GM19455 (cell line): ENCODE measurements at regions not wholly inside any gene's neighbourhood (a gene's known extent, or its start where the extent isn't known, plus 50 kb on each side); places are given as distances from the start of the nearest gene placed in this dataset.
A peak's percentile ranks its signal among the peaks of the same experiment; 100 is the strongest.

Source experiments
- ATAC-seq: cut with Tn5 transposase; IDR thresholded peaks from one replicate; pipeline ENCODE4 v1.9.1; 2021; ENCODE audit not compliant: unreplicated experiment

DNA sequence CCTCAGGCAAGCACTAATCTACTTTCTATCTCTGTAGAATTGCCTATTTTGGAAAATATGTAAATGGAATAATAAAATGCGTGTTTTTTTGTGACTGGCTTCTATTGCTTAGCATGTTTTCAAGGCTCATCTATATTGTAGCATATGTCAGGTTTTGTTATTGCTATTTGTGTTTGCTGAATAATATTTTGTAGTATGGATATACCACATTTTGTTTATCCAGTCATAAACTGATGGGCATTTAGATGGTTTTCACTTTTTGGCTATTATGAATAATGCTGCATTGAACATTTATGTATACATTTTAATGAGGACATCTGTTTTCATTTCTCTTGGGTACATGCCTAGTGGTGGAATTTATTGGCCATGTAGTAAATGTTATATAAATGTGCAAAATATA lies 183.3 kb upstream of the ZP4 start:
- no peak for ATAC-seq

DNA sequence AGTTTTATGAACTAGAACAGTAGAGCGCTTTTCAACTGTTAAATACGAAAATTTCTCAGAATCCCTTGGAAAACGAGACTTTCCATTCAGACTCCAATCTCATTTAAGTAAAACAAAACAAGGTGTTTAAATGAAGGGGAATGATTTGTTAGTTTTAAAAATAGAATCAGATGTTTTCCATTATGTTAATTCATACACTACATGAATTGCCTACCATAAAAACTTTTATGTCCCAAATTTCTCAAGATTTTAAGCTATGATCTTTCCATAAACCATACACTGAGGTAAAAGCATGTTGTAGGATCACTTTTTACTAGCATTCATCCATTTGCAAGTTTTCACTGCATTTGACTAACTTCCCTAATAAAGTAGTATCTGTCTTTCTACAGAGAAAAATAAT lies 180.3 kb upstream of the ZP4 start:
- no peak for ATAC-seq

- no peak for ATAC-seq
Measured at GRCh38 chr1:238063454-238063853, 172.7 kb upstream of the ZP4 start.

DNA sequence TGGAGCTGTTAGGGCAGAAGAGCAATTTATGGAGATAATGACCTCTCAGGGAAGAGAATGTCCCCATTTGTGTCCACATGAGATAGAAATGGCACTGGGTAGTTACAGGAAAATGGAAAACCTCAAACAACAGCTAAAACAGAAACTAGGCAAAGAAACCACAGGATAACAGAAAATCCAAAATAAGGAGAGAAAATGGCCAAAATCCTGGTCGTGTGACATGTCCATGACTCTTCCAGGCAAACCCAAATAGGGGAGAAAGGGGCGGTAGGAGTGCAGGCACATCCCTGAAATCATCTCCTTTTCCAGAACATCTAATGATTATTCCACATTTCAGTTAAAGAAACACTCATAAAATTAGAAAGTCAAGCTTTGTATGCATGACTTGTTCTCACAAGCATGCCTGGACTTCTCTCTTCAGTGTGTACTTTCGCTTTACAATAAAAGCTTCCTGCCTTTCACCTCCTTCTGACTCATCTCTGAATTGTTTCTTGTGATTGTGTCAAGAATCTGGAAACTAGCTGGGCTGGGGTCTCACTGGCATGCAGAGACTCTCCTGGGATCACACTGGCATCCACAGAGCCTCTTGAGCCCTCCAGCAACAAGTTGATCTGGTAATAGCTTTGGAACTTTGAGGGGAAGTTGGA lies 171.4 kb upstream of the ZP4 start:
- ATAC-seq, result peak; percentile 43

GRCh38 chr1:238060061-238060460 lies 169.3 kb upstream of the ZP4 start:
- peak; percentile 60 for ATAC-seq

GRCh38 chr1:238052496-238053266 lies 162.0 kb upstream of the ZP4 start:
- ATAC-seq, result no peak

DNA sequence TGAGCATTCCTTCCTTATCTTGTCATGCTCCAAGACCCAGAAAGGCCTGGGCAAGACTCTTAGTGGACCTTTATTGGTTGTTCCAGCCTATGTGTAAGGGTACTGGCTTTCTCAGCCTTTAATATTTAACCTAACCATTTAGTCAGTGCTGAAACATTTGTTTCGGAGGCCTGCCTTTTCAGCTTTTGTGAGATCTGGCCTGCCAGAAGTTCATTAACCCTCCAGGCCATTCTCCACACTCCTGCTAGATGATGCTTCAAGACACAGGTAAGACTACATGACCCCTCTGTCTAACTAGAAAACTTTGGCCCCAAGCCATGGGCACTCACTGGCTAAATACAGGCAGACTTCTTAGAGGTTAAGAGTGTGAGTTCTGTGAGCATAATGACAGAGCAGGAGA lies 138.4 kb upstream of the ZP4 start:
- no peak for ATAC-seq

- no peak for ATAC-seq
Measured at GRCh38 chr1:238027366-238027765, 136.6 kb upstream of the ZP4 start.

GRCh38 chr1:238023137-238023536 lies 132.4 kb upstream of the ZP4 start:
- ATAC-seq, result no peak

GRCh38 chr1:238018214-238018613 lies 127.5 kb upstream of the ZP4 start:
- ATAC-seq, result no peak

GRCh38 chr1:238006779-238007178 lies 116.1 kb upstream of the ZP4 start:
- ATAC-seq, result no peak

DNA sequence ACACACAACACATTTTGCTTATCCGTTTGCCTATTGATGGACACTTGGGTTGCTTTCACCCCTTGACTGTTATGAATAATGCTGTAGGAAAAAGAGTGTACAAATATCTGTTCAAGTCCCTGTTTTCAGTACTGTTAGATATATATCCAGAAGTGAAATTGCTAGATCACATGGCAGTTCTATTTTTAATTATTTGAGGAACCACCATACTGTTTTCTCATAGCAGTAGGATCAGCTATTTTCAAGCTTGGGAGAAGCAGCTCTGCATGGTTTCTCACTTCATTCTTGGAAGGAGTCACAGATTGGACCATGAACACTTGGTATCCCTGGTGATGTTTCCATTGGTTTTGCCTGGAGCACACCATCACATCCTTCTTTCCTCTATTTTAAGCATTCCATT lies 114.4 kb upstream of the ZP4 start:
- ATAC-seq, result no peak

DNA sequence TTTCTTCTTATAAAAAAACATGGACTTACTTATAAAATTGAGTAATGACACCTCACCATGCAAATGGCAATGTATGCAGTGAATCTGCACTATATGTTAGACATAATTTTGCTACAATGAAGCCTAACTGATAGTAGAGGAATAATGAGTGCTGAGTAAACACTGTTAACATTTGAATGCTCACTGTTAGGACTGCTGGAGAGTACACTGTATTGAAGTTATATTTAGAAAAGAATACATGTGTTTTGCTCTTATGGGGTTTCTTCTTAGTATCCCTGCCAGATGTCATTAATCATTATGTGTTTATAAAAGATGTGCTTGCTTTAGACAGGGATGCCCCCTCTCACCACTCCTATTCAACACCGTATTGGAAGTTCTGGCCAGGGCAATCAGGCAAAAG lies 111.1 kb upstream of the ZP4 start:
- no peak for ATAC-seq

DNA sequence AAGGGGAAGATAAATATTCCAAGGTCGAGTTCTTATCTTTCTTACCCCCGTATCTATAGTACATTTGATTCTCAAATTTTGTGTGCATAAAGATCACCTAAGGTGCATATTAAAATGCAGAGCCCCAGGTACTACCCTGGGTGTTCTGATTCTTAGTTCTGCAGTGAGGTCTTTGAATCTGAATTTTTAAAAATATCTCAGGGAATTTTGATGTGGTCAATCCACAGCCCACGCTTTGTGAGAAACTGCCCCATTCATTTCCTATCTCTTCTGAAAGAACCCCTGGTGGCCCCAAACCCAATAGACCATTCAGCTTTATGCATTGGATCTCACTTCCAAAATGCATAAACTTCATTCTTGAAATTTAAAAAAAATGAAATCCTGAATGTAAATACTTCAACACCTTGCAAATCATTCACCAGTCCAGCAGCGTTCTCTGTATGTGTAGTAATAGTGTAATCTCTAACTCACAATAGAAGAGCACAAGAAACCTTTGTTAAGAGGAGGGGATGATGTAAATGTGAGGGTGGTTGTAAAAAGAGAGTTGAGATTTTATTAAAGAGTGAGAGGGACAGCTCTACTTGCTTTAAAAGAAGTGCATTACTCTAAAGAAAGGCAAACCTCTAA lies 108.8 kb upstream of the ZP4 start:
- no peak for ATAC-seq

DNA sequence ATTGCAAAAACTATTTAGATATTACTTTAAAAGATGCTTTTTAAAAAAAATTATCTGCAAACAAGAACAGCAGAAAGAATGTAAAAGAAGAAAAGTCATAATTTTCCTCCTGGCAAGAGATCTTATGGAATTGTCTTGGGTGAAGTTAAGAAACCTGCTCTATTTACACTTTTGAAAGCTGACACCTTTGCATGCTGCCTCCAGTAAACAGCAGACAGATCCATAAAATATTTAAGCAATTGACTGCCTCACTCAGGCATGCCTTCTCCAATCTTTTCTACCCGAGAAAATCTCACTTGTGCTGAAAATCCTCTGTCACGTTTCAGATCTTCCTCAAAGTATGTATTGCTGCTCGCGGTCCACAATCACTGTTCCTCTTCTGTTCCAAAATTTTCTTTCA lies 107.9 kb upstream of the ZP4 start:
- ATAC-seq, result no peak

GRCh38 chr1:237983496-237983895 lies 92.8 kb upstream of the ZP4 start:
- ATAC-seq, result no peak

DNA sequence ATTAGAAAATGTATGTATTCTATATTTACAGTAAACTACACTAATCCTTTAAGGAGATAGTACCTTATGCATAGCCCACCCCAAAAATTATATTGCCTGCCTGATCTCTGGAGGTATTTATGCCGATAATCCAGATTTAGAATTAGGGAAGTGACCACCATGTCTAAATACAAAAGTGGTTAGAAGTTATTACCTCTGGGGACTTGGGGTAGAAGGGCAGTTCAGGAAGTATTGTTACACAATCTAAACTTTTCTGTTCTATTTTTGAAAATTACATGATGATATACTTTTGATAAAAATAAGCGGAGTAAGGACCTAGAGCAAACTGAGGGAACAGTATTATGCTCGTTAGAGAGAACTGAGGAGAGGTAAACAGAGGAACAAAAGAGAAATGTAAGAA lies 90.5 kb upstream of the ZP4 start:
- no peak for ATAC-seq

DNA sequence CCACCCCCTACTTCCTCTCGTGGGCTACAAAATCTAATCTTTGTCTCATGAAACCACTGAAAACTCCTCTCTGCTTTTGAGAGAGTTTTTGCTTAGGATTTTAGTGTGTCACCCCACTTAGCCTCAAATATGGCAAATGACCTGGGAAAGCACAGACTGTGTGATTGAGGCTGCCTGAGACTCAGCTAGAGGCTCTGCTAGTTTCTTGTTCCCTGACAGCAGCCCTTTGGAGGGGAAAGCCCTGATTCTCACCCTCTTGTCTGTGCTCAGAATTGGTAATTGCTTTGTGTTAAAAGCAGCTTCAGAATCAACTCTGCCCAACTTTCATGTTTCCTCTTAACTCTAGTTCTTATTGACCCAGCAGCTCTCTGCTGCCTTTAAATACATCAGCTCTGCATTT lies 85.6 kb upstream of the ZP4 start:
- ATAC-seq, result no peak

DNA sequence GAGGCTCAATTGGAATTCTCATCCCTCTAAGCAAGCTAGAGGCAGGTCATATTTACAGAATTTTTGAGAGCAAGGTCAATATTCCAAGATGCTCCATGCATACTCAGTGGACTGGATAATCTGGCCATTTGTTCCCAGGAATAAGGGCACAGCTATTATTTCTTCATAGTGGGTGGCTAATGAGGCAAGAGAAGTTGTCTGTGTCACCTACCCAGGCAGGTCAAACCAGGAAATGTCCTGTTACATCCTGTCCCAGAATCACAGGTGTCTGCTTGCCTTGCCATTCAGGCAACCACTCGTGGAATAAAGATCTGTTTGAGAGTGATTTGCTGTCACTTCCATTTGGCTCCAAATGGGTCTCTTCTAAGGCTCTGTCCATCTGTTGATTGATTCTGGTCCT lies 85.2 kb upstream of the ZP4 start:
- ATAC-seq, result no peak

GRCh38 chr1:237975376-237975775 lies 84.7 kb upstream of the ZP4 start:
- ATAC-seq, result no peak

DNA sequence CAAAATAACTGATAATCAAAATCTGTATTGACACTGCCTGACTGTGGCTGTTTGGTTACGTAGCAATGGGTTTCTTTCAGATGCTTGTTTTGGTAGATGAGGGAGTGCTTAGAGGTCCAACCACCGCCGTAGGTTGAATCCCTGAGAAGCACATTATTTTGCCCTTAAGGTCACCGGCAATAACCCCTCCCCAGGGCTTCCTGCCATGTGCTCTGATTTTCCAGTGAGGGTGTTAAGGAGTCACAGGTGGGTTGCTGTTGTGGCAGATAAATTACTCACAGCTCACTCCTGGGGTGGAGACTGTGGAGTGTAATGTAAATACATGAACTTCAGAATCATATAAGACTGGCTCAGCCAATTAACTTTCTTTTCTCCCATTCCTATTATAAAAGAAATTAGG lies 81.5 kb upstream of the ZP4 start:
- no peak for ATAC-seq

DNA sequence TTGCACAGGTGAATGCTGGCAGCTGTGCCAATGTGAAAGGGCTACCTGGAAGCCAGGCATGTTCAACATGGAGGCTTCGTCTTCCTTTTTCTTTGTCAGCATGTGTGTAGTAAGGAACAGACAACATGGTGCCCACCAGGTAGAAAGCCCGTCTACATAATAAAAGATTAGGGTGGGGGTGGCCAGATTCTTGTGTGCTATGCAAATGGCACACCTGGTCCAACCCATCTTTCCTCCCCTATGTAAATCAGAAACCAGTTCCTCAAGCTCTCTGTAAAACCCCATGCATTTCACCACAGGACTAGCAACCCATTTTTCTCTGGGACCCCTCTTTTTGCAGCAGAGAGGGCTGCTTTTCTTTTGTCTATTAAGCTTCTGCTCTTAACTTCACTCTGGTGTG lies 72.3 kb upstream of the ZP4 start:
- ATAC-seq, result no peak
